ENCODE measurements at regions not wholly inside any gene's neighbourhood (a gene's known extent, or its start where the extent isn't known, plus 50 kb on each side); places are given as distances from the start of the nearest gene placed in this dataset.

- H3K27ac ChIP-seq (ENCODE audit: insufficient read depth, low read depth, low read length): peak overlapping the region; percentile 96
- TF ChIP-seq POLR2A (IDR thresholded peaks at IDR 0.05; ENCODE audit: low read depth, low read length) (peak; percentile 63), JUN (IDR thresholded peaks at IDR 0.05; ENCODE audit: borderline replicate concordance, insufficient read depth, insufficient read length, low read depth) (peak; percentile 96), EZH2 (IDR thresholded peaks at IDR 0.05; ENCODE audit: borderline replicate concordance, low read depth, low read length, severe bottlenecking) (no peak), MYC (IDR thresholded peaks at IDR 0.05; ENCODE audit: low read depth, low read length) (no peak), FOS (IDR thresholded peaks at IDR 0.05; ENCODE audit: borderline replicate concordance, insufficient read depth, low read length) (peak; percentile 98), POLR2AphosphoS5 (IDR thresholded peaks at IDR 0.05; ENCODE audit: insufficient read depth, low read depth, low read length) (peak; percentile 91), GATA2 (IDR thresholded peaks at IDR 0.05; ENCODE audit: insufficient read depth, insufficient read length, low read depth, low read length) (peak; percentile 81), CTCF (IDR thresholded peaks at IDR 0.05; ENCODE audit: extremely low read depth in 1 of 2, insufficient read depth in 1 of 2, low read depth in 1 of 2, low read length in 2 of 2) (no peak), MAX (IDR thresholded peaks at IDR 0.05; ENCODE audit: insufficient read depth, insufficient read length) (peak; percentile 75)
- DNase-seq (ENCODE audit: low read depth, low spot score): peak; percentile 99
- ChIA-PET POLR2A (interaction anchor here (1.1 to 1.3 kb wide), 2 partner anchors 29 to 61 kb away, joined by 3 to 6 read pairs; no protein-coding TSS in a partner anchor), CTCF (interaction anchor here (1.0 to 2.2 kb wide), 7 partner anchors 9 to 121 kb away, joined by 3 to 15 read pairs (median 5); partner anchors contain the start of gene KIF26B)
- no peaks in the 10 kb centered on the region for H3K27me3 ChIP-seq (ENCODE audit: control insufficient read depth in 2 of 2, insufficient read depth in 2 of 2, low read length in 2 of 2)
- BruUV-seq (replicated peaks): TSS peak; percentile 92
- no peak overlapping the region for H3K4me3 ChIP-seq (replicated peaks in 1 of 3; ENCODE audit: insufficient read depth in 1 of 3, low read depth in 1 of 3, low read length in 3 of 3)
- H3K9me1 ChIP-seq (replicated peaks; ENCODE audit: control insufficient read depth, extremely low read depth, insufficient read depth, low read length): no peaks in the 10 kb centered on the region
- H3K9ac ChIP-seq (replicated peaks; ENCODE audit: extremely low read depth, insufficient read depth, low read length): peak overlapping the region; percentile 78
- no peaks in the 10 kb centered on the region for H3K9me3 ChIP-seq (replicated peaks; ENCODE audit: control insufficient read depth, insufficient read depth, low read length)
- H3K79me2 ChIP-seq (ENCODE audit: control insufficient read depth, insufficient read depth, low read length): no peaks in the 10 kb centered on the region
- FAIRE-seq: peak; percentile 100
- H3K4me2 ChIP-seq (ENCODE audit: insufficient read depth, low read length): peak overlapping the region; percentile 51
- dilution Hi-C loops (cut with MboI; ENCODE audit: extremely low pct_ligation_motif_present, low sequenced_read_pairs): no loop called here
- peaks cover 23% of the 10 kb centered on the region for H3K4me1 ChIP-seq (ENCODE audit: control insufficient read depth, extremely low read depth, insufficient read depth, low read length)
- intact Hi-C loops (cut with micrococcal nuclease): loop anchor here (1.0 to 5.0 kb wide), 10 partner anchors 61 to 1475 kb away; partner anchors contain the start of genes ADSS2, CNST, COX20 and DESI2
- no peaks in the 10 kb centered on the region for H3K36me3 ChIP-seq (ENCODE audit: control insufficient read depth in 2 of 2, extremely low read depth in 1 of 2, insufficient read depth in 2 of 2, low read length in 2 of 2)
- H2AFZ ChIP-seq (ENCODE audit: low read depth, low read length): peak overlapping the region; percentile 13
- no peaks in the 10 kb centered on the region for H4K20me1 ChIP-seq (replicated peaks; ENCODE audit: control insufficient read depth, extremely low read depth, insufficient read depth, low read length)
Observed at GRCh38 chr1:245091818-245092637, 62.8 kb upstream of the KIF26B start.
